GM18867 (cell line): ENCODE measurements at regions not wholly inside any gene's neighbourhood (a gene's known extent, or its start where the extent isn't known, plus 50 kb on each side); places are given as distances from the start of the nearest gene placed in this dataset.

Experiments
- ATAC-seq: cut with Tn5 transposase; IDR thresholded peaks from one replicate; pipeline ENCODE4 v1.9.1; 2021; ENCODE audit warnings: mild to moderate bottlenecking, moderate library complexity; ENCODE audit not compliant: unreplicated experiment

- ATAC-seq = no peak
Measured at GRCh38 chr7:52980129-52980528, 55.3 kb upstream of the POM121L12 start.

DNA sequence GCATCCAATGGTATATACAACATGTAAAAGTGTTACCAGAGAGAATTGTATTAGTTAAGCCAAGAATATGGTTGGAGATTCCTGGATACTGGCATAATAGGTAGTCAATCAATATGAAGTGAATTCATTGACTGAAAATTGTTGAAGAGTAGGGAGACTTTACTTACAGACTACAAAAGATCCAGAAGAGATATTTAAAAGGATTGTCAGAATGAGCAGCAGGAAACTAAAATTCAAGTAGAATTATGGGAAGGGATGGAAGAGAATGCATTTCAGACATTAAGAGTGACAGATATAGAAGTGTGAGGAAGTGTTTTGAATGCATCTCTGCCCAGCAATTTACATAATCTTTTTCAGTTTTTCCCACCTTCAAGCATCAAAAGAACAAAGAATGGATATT, 62.3 kb upstream of the POM121L12 start:
- no peak for ATAC-seq

- no peak for ATAC-seq
Measured at GRCh38 chr7:52962402-52963076, 72.9 kb upstream of the POM121L12 start.

GRCh38 chr7:52961084-52961483, 74.3 kb upstream of the POM121L12 start:
- no peak for ATAC-seq

- ATAC-seq = no peak
Measured at GRCh38 chr7:52959878-52960660, 75.4 kb upstream of the POM121L12 start.

- no peak for ATAC-seq
Measured at GRCh38 chr7:52959336-52959735, 76.1 kb upstream of the POM121L12 start.

DNA sequence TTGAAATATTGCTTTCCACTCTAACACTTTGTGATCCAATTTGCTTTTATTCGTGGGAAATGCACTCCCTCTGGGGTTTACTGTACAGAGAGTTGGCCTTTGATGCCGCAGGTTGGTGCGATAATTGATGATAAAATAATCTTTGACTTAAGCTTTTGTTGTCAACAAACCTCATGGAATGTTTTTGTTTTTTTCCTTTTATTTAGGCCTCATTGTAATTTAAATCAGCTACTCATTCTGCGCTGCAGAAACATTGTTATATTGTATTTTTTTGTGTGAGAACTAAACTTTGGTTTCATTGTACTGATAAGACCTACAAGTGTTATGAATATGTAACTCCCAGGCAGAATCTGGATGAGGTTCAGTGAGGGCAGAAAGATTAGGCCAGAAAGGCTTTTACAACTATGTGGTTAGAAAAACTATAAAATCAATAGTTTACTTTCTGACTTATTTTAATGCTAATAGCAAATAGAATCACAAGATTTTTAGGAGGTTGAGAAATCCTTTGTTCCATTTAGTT, 76.8 kb upstream of the POM121L12 start:
- ATAC-seq = no peak

DNA sequence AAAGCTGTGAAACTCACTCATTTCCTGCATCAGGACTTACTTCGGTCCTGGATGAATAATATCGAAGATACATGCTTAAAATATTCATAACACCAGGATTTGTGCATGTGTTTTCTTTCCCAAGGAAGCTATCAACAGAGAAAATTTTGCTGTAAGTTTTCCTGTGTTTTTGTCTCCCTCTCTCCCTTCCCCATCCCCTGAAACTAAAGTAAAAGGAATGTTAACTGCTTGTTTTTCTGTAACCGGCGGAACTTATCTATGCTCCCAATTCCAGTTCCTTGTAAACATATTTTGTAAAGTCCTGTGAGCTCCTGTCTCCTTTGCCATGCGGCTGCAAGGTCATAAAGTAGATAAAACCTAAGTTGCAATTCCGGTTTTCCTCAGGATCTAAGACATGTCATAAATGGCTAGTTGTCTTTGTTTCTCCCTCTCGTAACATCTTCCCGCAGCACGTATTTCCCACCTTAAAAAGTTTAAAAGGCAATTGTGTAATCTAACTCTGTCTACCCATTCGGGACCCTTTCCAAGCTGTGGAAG, 79.0 kb upstream of the POM121L12 start:
- ATAC-seq = no peak

DNA sequence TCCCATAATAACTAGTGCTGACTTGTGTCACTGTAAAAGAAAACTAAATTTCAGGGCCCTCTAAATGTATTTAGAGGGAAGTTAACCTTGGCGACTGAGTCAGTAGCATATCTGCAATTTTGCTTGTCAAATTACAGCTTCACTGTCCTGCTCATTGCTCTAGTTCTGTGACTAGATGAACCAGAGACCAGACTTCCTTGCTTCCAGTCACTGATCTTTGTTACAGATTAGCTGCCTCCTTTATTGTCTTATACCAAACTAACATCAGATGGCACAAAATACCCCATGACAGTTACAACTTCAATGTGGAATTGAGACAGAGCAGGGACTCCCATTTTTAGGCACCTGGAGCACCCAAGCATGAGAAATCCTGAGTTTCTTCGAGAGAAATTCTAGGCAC, 79.9 kb upstream of the POM121L12 start:
- no peak for ATAC-seq

- no peak for ATAC-seq
Measured at GRCh38 chr7:52944921-52945320, 90.5 kb upstream of the POM121L12 start.

- no peak for ATAC-seq
Measured at GRCh38 chr7:52940481-52940880, 95.0 kb upstream of the POM121L12 start.

DNA sequence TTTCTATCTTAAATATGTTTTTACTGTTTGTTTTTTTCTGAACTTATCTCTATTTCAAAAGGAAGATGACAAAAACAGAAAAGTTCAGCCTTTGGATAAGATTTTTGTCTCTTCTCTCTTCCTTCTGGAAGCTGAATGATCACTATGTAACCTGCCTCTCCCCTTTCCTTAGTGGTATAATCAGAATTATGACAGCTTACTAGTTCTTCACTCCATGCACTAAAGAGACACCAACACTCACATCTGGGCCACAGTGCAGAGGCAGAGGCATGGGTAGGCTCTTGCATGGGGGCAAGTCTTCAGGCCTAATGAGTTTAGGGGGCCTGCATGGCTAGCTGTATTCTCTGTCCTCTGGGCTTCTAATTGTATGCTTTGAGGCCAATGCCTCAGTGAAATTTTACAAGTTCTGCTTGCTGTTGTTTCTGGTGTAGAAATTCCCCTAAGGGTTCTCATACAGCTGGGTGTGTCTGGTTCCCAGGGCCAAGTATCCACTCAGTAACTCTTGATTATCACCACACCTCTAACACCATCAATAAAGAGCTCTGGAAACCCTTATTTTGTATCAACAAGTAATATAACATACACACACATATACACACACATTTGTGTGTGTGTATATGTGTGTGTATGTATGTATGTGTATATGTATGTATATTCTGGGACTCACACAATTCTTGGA, 96.8 kb upstream of the POM121L12 start:
- no peak for ATAC-seq

DNA sequence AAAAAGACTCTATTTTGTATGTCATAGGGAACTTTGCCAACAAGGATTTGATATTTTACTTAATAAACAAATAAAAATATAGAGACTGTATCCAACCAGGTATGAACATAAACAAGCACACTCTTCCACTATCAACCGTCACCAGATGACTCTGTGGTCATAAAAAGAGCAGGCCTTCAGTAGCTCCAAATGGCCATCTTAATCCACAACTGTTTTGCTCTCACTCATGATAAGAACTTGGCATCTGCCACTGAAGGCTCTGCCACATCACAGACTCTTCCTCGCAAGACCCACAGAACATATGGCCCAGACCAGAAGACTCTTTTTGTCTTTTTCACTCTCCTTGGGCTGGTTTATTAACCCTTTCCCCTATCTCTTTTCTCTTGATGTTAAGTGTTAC, 98.7 kb upstream of the POM121L12 start:
- ATAC-seq = no peak

DNA sequence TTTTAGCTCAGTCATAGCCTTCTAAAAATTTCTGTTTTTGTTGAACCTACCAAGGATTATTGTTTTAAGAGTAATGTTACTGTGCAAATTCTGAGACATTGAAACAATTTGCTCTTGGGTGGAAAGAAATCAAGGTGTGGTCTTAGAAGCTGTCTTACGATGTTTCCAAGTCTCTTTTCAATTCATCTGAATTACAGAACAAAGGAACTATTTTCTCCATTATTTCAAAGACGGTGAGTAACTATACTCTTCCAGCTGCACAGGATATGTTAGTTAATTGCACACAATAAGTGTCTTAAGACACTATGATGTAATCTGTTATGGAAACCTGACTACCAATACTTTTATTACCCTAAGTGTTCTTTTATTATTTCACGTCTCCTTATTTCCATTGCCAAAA, 106.8 kb upstream of the POM121L12 start:
- ATAC-seq = no peak

DNA sequence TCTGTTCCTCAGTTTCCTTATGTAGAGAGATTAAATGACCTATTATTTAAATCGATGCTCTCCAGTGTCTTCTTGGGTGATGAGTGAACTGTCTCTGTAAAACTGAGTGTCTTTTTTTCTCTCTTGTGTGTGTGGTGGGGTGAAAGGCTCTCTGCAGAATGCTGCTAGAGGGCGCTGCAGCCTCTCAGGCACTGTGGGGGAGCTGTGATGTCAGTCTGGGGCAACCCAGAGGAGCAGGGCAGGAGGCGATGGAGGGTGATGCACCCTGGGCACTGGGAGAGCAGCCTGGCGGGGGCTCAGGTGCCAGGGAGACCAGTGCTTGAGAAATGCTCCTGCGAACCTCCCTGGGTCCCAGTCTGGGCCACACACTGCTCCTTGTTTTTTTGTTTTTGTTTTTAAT, 110.1 kb upstream of the POM121L12 start:
- no peak for ATAC-seq

DNA sequence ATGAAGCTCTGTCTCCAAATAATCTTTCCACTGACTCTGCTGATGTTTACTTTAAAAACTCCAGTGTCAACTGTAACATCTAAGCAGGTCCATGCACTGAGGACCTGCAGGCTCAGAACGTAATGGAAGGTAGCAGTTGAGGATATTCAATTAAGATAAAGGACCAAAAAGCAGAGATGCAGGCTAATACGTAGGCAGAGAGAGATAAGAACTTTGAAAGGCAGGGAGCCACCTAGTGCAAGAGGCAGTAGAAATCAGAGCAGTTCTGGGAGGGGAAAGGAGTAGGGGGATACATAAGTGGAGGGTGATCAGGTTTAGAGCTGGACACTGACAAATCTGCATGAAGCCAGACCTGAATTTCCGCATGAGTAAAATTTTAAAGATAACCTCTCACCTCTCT, 114.5 kb upstream of the POM121L12 start:
- no peak for ATAC-seq

DNA sequence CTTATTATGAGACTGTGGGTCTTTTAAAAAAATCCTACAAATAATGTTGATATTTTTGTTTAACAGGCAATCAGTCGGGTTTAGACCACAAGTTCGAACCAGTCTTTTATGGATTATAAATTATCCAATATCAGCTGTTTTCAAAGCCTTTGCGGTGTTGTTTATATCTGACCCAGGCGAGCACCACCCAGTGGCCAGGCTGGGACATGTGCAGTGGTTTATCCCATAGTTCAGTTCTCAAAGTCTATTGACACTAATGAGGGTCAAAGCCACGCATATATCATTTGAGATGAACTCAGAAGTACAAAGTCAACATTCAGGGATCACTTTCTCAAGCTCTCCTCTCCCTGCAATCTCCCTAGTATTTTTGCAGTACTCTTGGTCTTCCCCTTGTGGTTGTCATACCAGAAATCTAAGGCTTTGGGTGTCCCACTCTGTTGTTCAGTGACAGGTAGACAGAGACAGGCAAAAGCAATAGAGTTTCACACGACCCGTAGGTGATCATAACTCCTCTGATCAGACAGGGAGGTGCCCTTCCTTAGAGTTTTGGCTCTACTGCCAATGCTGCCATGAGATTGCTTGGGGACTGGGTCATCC, 117.4 kb upstream of the POM121L12 start:
- no peak for ATAC-seq

DNA sequence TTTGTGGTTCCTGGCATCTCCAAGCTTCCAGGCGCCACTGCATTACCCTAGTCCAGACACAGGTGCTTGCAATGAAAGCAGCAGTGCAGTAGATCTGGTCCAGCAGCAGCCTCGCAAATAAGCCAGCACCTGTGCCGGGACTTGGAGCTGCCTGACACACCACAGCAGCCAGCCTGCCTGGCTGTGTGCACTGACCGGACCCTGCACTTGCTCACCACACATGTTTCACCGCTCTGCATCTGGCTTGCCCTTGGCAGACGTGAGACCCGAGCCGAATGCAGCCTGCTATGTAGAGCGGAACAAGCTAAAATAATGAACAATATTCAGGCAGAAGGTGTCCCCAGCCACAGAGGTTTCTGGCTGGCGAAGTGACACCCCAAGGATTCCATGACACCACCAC, 123.6 kb upstream of the POM121L12 start:
- no peak for ATAC-seq

GRCh38 chr7:52911326-52911725, 124.1 kb upstream of the POM121L12 start:
- ATAC-seq = no peak

- no peak for ATAC-seq
Measured at GRCh38 chr7:52909935-52910334, 125.5 kb upstream of the POM121L12 start.

DNA sequence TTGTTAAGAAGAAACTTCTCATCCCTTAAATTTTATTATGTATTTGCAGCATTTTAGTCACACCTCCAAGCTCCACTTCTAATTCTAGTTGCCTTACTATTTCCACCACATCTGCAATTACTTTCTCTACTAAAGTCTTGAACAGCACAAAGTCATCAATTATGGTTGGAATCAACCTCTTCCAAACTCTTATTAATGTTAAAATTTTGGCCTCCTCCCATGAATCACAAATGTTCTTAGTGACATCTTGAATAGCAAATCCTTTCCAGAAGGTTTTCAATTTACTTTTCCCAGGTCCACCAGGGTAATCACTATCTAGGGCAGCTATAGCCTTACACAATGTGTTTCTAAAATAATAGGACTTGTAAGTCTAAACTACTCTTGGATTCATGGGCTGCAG, 126.3 kb upstream of the POM121L12 start:
- no peak for ATAC-seq
